Hepatocyte (in vitro differentiated cells): ENCODE measurements at regions not wholly inside any gene's neighbourhood (a gene's known extent, or its start where the extent isn't known, plus 50 kb on each side); places are given as distances from the start of the nearest gene placed in this dataset.

Source experiments
- DNase-seq: peaks from one replicate; pipeline ENCODE4 v3.0.0-alpha.2; 2016; ENCODE audit warnings: low spot score
- H2AFZ ChIP-seq: fragments of 200-600 bp; sonication (generic); 2 replicates; pipeline ENCODE4 v1.6.0; 2016; ENCODE audit warnings: antibody characterized with exemption, mild to moderate bottlenecking
- H3K27ac ChIP-seq: fragments of 200-600 bp; sonication (generic); 2 replicates; pipeline ENCODE4 v1.5.1; 2016; ENCODE audit warnings: mild to moderate bottlenecking
- H3K27me3 ChIP-seq: fragments of 200-600 bp; sonication (generic); 2 replicates; pipeline ENCODE4 v1.6.1; 2016
- H3K36me3 ChIP-seq: fragments of 200-600 bp; sonication (generic); replicated peaks from 2 replicates; pipeline ENCODE4 v1.5.1; 2016; ENCODE audit warnings: low read depth; ENCODE audit not compliant: insufficient read depth
- H3K4me1 ChIP-seq: fragments of 200-600 bp; sonication (generic); 2 replicates; pipeline ENCODE4 v1.5.1; 2016; ENCODE audit warnings: mild to moderate bottlenecking, moderate library complexity; ENCODE audit not compliant: insufficient read depth
- H3K4me2 ChIP-seq: fragments of 200-600 bp; sonication (generic); 2 replicates; pipeline ENCODE4 v1.6.0; 2016
- H3K4me3 ChIP-seq: fragments of 200-600 bp; sonication (generic); 2 replicates; pipeline ENCODE4 v1.5.1; 2016; ENCODE audit warnings: mild to moderate bottlenecking
- H3K79me2 ChIP-seq: fragments of 200-600 bp; sonication (generic); 2 replicates; pipeline ENCODE4 v1.6.0; 2017; ENCODE audit warnings: mild to moderate bottlenecking
- H3K9me2 ChIP-seq: fragments of 200-600 bp; sonication (generic); replicated peaks from 2 replicates; pipeline ENCODE4 v1.6.0; 2017; ENCODE audit warnings: mild to moderate bottlenecking; ENCODE audit not compliant: insufficient read depth
- H3K9me3 ChIP-seq: fragments of 200-600 bp; sonication (generic); 2 replicates; pipeline ENCODE4 v1.5.1; 2016; ENCODE audit warnings: low read depth, mild to moderate bottlenecking
- H4K20me1 ChIP-seq: fragments of 200-600 bp; sonication (generic); 2 replicates; pipeline ENCODE4 v1.6.0; 2016; ENCODE audit warnings: mild to moderate bottlenecking; ENCODE audit not compliant: insufficient read depth, poor library complexity, severe bottlenecking
- EZH2 ChIP-seq: fragments of 200-600 bp; sonication (generic); IDR thresholded peaks from 2 replicates; pipeline ENCODE4 v1.6.1; 2016; ENCODE audit warnings: antibody characterized with exemption, mild to moderate bottlenecking, borderline replicate concordance
- EZH2phosphoT487 ChIP-seq: fragments of 200-600 bp; sonication (generic); IDR thresholded peaks from one replicate; pipeline ENCODE4 v1.6.1; 2018; ENCODE audit warnings: antibody characterized with exemption, mild to moderate bottlenecking, low read depth, moderate library complexity; ENCODE audit not compliant: unreplicated experiment, severe bottlenecking
- WGBS: methylation state at CpG from one replicate; pipeline ENCODE4 v1.1.6; 2016; ENCODE audit warnings: low lambda C conversion rate; ENCODE audit errors: missing lambda C conversion rate; 5-methylcytosine and 5-hydroxymethylcytosine counted together
- TF ChIP-seq, protein P1 (sequence below): fragments of 200-600 bp; sonication (generic); IDR thresholded peaks from 2 replicates; pipeline ENCODE4 v1.5.1; 2016; ENCODE audit warnings: antibody characterized with exemption, mild to moderate bottlenecking; ENCODE audit not compliant: poor library complexity

DNA sequence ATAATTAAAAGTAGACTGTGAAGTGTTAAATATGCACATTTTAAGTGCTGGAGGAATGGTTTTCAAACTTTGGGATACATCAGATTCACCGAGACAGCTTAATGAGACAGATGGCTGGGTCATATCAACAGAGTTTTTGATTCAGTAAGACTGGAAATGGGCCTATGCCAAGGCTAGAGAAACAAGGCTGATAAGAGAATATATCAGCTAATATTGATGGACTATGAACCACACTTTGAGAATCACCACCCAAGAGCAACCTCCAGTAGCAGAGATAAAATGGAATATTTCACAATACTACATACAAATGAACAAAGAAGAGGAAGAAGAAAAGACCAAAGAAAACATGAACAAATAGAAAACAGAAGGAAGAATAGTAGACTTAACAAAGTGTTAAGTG is 450.2 kb upstream of the KLHL29 start:
- DNase-seq: no peak
- Histone ChIP-seq H3K9me2 (no peaks in the 10 kb centered on the region), H3K9me3 (no peaks in the 10 kb centered on the region), H3K79me2 (no peaks in the 10 kb centered on the region), H4K20me1 (no peaks in the 10 kb centered on the region), H3K27ac (no peak overlapping the region), H3K36me3 (no peaks in the 10 kb centered on the region), H3K4me3 (no peak overlapping the region), H3K4me1 (no peaks in the 10 kb centered on the region), H2AFZ (no peak overlapping the region), H3K27me3 (no peaks in the 10 kb centered on the region), H3K4me2 (no peak overlapping the region)
- 74% methylated on average over 1 of the region's 1 CpG for WGBS
- TF ChIP-seq EZH2 (no peak), EZH2phosphoT487 (no peak)
- TF ChIP-seq, protein P1, sequence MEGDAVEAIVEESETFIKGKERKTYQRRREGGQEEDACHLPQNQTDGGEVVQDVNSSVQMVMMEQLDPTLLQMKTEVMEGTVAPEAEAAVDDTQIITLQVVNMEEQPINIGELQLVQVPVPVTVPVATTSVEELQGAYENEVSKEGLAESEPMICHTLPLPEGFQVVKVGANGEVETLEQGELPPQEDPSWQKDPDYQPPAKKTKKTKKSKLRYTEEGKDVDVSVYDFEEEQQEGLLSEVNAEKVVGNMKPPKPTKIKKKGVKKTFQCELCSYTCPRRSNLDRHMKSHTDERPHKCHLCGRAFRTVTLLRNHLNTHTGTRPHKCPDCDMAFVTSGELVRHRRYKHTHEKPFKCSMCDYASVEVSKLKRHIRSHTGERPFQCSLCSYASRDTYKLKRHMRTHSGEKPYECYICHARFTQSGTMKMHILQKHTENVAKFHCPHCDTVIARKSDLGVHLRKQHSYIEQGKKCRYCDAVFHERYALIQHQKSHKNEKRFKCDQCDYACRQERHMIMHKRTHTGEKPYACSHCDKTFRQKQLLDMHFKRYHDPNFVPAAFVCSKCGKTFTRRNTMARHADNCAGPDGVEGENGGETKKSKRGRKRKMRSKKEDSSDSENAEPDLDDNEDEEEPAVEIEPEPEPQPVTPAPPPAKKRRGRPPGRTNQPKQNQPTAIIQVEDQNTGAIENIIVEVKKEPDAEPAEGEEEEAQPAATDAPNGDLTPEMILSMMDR: no peak

DNA sequence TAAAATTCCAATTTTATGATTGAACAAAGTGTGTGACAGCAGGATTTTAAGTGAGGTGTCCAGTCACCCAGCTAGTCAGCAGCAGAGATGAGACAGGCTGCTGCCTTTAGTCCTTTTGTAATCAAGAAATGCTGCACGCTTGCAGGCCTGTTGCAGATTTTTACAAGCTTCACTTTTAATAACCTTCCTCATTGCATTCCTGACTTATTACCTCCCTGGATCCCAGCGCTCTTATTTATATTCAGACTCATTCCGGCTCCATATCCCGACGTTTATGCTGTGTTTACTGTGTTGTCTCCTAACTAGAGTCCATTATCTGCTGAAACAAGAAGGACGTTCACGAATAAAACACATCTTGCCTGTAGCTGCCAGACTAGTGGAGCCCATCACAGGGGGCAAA is 442.5 kb upstream of the KLHL29 start:
- no peaks in the 10 kb centered on the region for H3K4me1 ChIP-seq
- DNase-seq: no peak
- H3K9me3 ChIP-seq: no peaks in the 10 kb centered on the region
- no peaks in the 10 kb centered on the region for H3K9me2 ChIP-seq
- no peaks in the 10 kb centered on the region for H4K20me1 ChIP-seq
- no peaks in the 10 kb centered on the region for H3K79me2 ChIP-seq
- WGBS: 54% methylated on average over 7 of the region's 7 CpGs
- H3K36me3 ChIP-seq: no peaks in the 10 kb centered on the region
- H2AFZ ChIP-seq: no peak overlapping the region
- no peaks in the 10 kb centered on the region for H3K27me3 ChIP-seq
- H3K4me3 ChIP-seq: no peak overlapping the region
- TF ChIP-seq EZH2phosphoT487 (no peak), EZH2 (no peak)
- TF ChIP-seq, protein P1: no peak
- peak overlapping the region; percentile 7 for H3K4me2 ChIP-seq
- H3K27ac ChIP-seq: no peak overlapping the region

DNA sequence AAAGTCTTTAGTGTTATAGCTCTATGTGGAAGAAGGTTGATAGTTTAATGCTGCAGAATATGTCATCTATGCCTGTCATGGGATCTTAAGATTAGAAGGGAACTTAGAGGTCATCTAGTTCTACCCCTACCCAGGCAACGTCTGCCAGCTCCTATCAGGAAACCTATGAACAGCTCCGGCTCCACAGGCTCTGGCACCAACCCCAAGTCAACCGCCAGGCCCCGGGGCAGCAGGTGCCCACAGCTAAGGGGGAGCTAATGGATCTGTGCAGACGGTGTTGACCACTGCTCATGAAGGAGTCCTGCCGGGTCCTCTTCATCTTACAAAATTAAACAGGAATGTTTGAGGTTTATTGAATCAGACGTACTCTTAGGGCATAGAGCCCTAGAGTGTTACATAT is 440.8 kb upstream of the KLHL29 start:
- Histone ChIP-seq H3K27me3 (no peaks in the 10 kb centered on the region), H3K4me2 (no peak overlapping the region), H3K27ac (no peak overlapping the region), H3K9me2 (no peaks in the 10 kb centered on the region), H3K79me2 (no peaks in the 10 kb centered on the region), H3K4me3 (no peak overlapping the region), H3K9me3 (no peaks in the 10 kb centered on the region), H3K4me1 (no peaks in the 10 kb centered on the region), H2AFZ (no peak overlapping the region), H3K36me3 (no peaks in the 10 kb centered on the region), H4K20me1 (no peaks in the 10 kb centered on the region)
- DNase-seq: no peak
- WGBS: 93% methylated on average over 7 of the region's 7 CpGs
- TF ChIP-seq, protein P1: no peak
- TF ChIP-seq EZH2phosphoT487 (no peak), EZH2 (no peak)

DNA sequence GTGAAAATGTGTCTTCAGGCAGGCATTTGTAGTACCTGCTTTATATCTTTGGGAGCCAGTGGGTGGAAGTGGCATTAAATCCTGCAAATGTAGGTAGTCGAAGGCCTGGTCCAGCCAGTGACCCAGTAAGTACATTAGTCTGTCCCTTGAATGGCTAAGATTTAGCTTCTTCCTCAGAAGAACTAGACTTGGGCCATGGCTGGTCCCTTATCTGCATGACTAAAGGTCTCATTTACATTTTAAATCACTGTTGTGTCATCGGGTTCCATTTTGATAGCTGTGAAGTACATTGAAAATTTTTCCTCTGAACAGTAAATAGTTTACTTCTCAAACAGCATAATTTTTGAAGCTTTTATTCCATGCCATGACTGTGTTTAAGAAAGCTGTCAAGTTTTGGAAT is 438.4 kb upstream of the KLHL29 start:
- 89% methylated on average over 2 of the region's 2 CpGs for WGBS
- Histone ChIP-seq H3K27me3 (no peaks in the 10 kb centered on the region), H4K20me1 (no peaks in the 10 kb centered on the region), H3K36me3 (no peaks in the 10 kb centered on the region), H3K9me3 (no peaks in the 10 kb centered on the region), H2AFZ (no peak overlapping the region), H3K4me3 (no peak overlapping the region), H3K4me2 (no peak overlapping the region), H3K79me2 (no peaks in the 10 kb centered on the region), H3K4me1 (no peaks in the 10 kb centered on the region), H3K27ac (no peak overlapping the region), H3K9me2 (no peaks in the 10 kb centered on the region)
- TF ChIP-seq EZH2: no peak
- no peak for TF ChIP-seq EZH2phosphoT487
- TF ChIP-seq, protein P1: no peak
- no peak for DNase-seq
